HL-60 (cell line): ENCODE measurements at regions not wholly inside any gene's neighbourhood (a gene's known extent, or its start where the extent isn't known, plus 50 kb on each side); places are given as distances from the start of the nearest gene placed in this dataset.

ENCODE experiments used
- GABPA ChIP-seq: IDR thresholded peaks from 2 replicates; pipeline ENCODE4 v1.6.1; 2012; ENCODE audit warnings: low read depth
- POLR2AphosphoS5 ChIP-seq: IDR thresholded peaks from 2 replicates; pipeline ENCODE4 v1.6.1; 2012; ENCODE audit warnings: low read depth
- REST ChIP-seq: IDR thresholded peaks from 2 replicates; pipeline ENCODE4 v1.6.1; 2012; ENCODE audit warnings: low read depth; ENCODE audit not compliant: insufficient replicate concordance
- SPI1 ChIP-seq: IDR thresholded peaks from 2 replicates; pipeline ENCODE4 v1.6.1; 2012; ENCODE audit warnings: low read depth, mild to moderate bottlenecking, borderline replicate concordance
- TF ChIP-seq, protein P1 (sequence below): IDR thresholded peaks from one replicate; pipeline ENCODE4 v1.5.1; 2011; ENCODE audit warnings: low read length, control low read depth, inconsistent platforms; ENCODE audit not compliant: insufficient read depth

GRCh38 chr4:12636191-12636590 lies 847.9 kb downstream of the RAB28 start:
- no peak for TF ChIP-seq POLR2AphosphoS5
- no peak for TF ChIP-seq REST
- TF ChIP-seq, protein P1, sequence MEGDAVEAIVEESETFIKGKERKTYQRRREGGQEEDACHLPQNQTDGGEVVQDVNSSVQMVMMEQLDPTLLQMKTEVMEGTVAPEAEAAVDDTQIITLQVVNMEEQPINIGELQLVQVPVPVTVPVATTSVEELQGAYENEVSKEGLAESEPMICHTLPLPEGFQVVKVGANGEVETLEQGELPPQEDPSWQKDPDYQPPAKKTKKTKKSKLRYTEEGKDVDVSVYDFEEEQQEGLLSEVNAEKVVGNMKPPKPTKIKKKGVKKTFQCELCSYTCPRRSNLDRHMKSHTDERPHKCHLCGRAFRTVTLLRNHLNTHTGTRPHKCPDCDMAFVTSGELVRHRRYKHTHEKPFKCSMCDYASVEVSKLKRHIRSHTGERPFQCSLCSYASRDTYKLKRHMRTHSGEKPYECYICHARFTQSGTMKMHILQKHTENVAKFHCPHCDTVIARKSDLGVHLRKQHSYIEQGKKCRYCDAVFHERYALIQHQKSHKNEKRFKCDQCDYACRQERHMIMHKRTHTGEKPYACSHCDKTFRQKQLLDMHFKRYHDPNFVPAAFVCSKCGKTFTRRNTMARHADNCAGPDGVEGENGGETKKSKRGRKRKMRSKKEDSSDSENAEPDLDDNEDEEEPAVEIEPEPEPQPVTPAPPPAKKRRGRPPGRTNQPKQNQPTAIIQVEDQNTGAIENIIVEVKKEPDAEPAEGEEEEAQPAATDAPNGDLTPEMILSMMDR: no peak
- TF ChIP-seq GABPA: no peak
- no peak for TF ChIP-seq SPI1
